A549 (cell line): ENCODE measurements at regions not wholly inside any gene's neighbourhood (a gene's known extent, or its start where the extent isn't known, plus 50 kb on each side); places are given as distances from the start of the nearest gene placed in this dataset.

ENCODE experiments used
- ATAC-seq, 2 experiments: fragments of 200-7000 bp in 1 of 2; fragments of >200 bp in 1 of 2; cut with Nextera tagmentation in 1 of 2; cut with Tn5 transposase in 1 of 2; 3 replicates each; pipeline versions ENCODE4 v1.8.0 to v1.9.1; 2018 to 2020; ENCODE audit warnings: mild to moderate bottlenecking in 1 of 2, moderate library complexity in 1 of 2
- CTCF ChIA-PET: fragments of 300-600 bp; sonication (Branson Sonifier 250); formaldehyde crosslinking; extraction: SDS; loops from one replicate; lab custom pipeline; 2021; ENCODE audit warnings: antibody characterized with exemption, inconsistent platforms; lab: Yijun Ruan, JAX
- POLR2A ChIA-PET: fragments of 350-600 bp; formaldehyde crosslinking; extraction: SDS; loops from one replicate; lab custom pipeline; 2021; ENCODE audit warnings: antibody characterized with exemption, inconsistent platforms; lab: Yijun Ruan, JAX
- DNase-seq, 2 experiments: peaks; one replicate each; pipeline versions ENCODE4 v3.0.0 to v3.0.0-alpha.2; 2011 to 2016; ENCODE audit warnings: low read depth in 1 of 2, low spot score in 1 of 2
- FAIRE-seq: peaks from 2 replicates; lab custom pipeline; 2011; peaks lifted over from hg19 to GRCh38; lab: Jason Lieb, UNC
- H3K27ac ChIP-seq, 2 experiments: fragments of >200 bp; sonication (Bioruptor Twin); formaldehyde crosslinking; 3 replicates each; pipeline ENCODE4 v1.5.1; 2016 to 2017
- H3K4me1 ChIP-seq: fragments of >200 bp; sonication (Bioruptor Twin); formaldehyde crosslinking; 3 replicates; pipeline ENCODE4 v1.6.1; 2016
- H3K4me2 ChIP-seq: fragments of >200 bp; sonication (Bioruptor Twin); formaldehyde crosslinking; 3 replicates; pipeline ENCODE4 v1.6.1; 2016
- H3K4me3 ChIP-seq: fragments of >200 bp; sonication (Bioruptor Twin); formaldehyde crosslinking; 3 replicates; pipeline ENCODE4 v1.5.1; 2016
- H3K9me3 ChIP-seq: fragments of >200 bp; sonication (Bioruptor Twin); formaldehyde crosslinking; 3 replicates; pipeline ENCODE4 v1.6.1; 2016
- BCL3 ChIP-seq: fragments of >200 bp; sonication (Bioruptor Twin); formaldehyde crosslinking; IDR thresholded peaks from 3 replicates; pipeline ENCODE4 v1.6.1; 2016
- CTCF ChIP-seq: fragments of >200 bp; sonication (Bioruptor Twin); formaldehyde crosslinking; IDR thresholded peaks from 3 replicates; pipeline ENCODE4 v1.5.1; 2016
- E2F6 ChIP-seq: IDR thresholded peaks from 2 replicates; pipeline ENCODE4 v1.6.1; 2012; ENCODE audit warnings: low read depth, borderline replicate concordance
- EHMT2 ChIP-seq: fragments of 200-600 bp; sonication (generic); IDR thresholded peaks from 2 replicates; pipeline ENCODE4 v1.6.1; 2016; ENCODE audit warnings: antibody characterized with exemption, low read depth, mild to moderate bottlenecking, moderate library complexity
- ELK1 ChIP-seq: fragments of 150-350 bp; IDR thresholded peaks from 2 replicates; pipeline ENCODE4 v1.6.1; 2014; ENCODE audit warnings: low read depth, mild to moderate bottlenecking, low read length
- EP300 ChIP-seq, 2 experiments: fragments of >200 bp; sonication (Bioruptor Twin); formaldehyde crosslinking; IDR thresholded peaks; 2 replicates in 1 of 2; 3 replicates in 1 of 2; pipeline ENCODE4 v1.6.1; 2016 to 2017
- FOSB ChIP-seq: fragments of 250-450 bp; sonication (Bioruptor Pico); IDR thresholded peaks from 2 replicates; pipeline ENCODE4 v1.5.0; 2020; ENCODE audit warnings: mild to moderate bottlenecking, moderate library complexity
- FOXS1 ChIP-seq: fragments of 250-450 bp; sonication (Bioruptor Pico); IDR thresholded peaks from 2 replicates; pipeline ENCODE4 v1.5.0; 2020; ENCODE audit warnings: mild to moderate bottlenecking, moderate library complexity
- JUN ChIP-seq, 2 experiments: fragments of >200 bp; sonication (Bioruptor Twin); formaldehyde crosslinking; IDR thresholded peaks; 2 replicates in 1 of 2; 3 replicates in 1 of 2; pipeline ENCODE4 v1.6.1; 2016 to 2017
- JUNB ChIP-seq: fragments of >200 bp; sonication (Bioruptor Twin); formaldehyde crosslinking; IDR thresholded peaks from 2 replicates; pipeline ENCODE4 v1.6.1; 2016
- KDM5A ChIP-seq: fragments of 200-600 bp; sonication (generic); IDR thresholded peaks from 2 replicates; pipeline ENCODE4 v1.6.1; 2016; ENCODE audit warnings: antibody characterized with exemption, mild to moderate bottlenecking
- MAFK ChIP-seq: fragments of 450-650 bp; IDR thresholded peaks from 2 replicates; pipeline ENCODE4 v1.6.1; 2014; ENCODE audit not compliant: partially characterized antibody
- MAX ChIP-seq: IDR thresholded peaks from 2 replicates; pipeline ENCODE4 v1.6.1; 2012
- MYC ChIP-seq: IDR thresholded peaks from 2 replicates; pipeline ENCODE4 v1.6.1; 2012; ENCODE audit warnings: mild to moderate bottlenecking, inconsistent platforms, low read length, improper control_type of control experiment, borderline replicate concordance
- NFE2L2 ChIP-seq: fragments of 150-350 bp; conservative IDR thresholded peaks from 2 replicates; pipeline ENCODE4 v1.6.1; 2014; ENCODE audit warnings: low read length
- PBX3 ChIP-seq: IDR thresholded peaks from 2 replicates; pipeline ENCODE4 v1.6.1; 2012
- PHF8 ChIP-seq: fragments of 200-600 bp; sonication (generic); IDR thresholded peaks from 2 replicates; pipeline ENCODE4 v1.6.1; 2016; ENCODE audit warnings: low read depth, mild to moderate bottlenecking, antibody characterized with exemption, moderate library complexity, borderline replicate concordance
- POLR2A ChIP-seq: IDR thresholded peaks from 2 replicates; pipeline ENCODE4 v1.6.1; 2012; ENCODE audit warnings: mild to moderate bottlenecking, low read length
- POLR2AphosphoS2 ChIP-seq: conservative IDR thresholded peaks from 2 replicates; pipeline ENCODE4 v1.6.1; 2012; ENCODE audit warnings: low read length, improper control_type of control experiment, inconsistent platforms
- REST ChIP-seq: fragments of 200-600 bp; sonication (generic); IDR thresholded peaks from 2 replicates; pipeline ENCODE4 v1.6.1; 2016; ENCODE audit warnings: antibody characterized with exemption, mild to moderate bottlenecking, moderate library complexity
- RNF2 ChIP-seq: fragments of 200-600 bp; sonication (generic); IDR thresholded peaks from 2 replicates; pipeline ENCODE4 v1.6.1; 2016; ENCODE audit warnings: low read depth, mild to moderate bottlenecking, antibody characterized with exemption, moderate library complexity, borderline replicate concordance
- ZC3H11A ChIP-seq: fragments of 450-650 bp; IDR thresholded peaks from 2 replicates; pipeline ENCODE4 v1.6.1; 2014; ENCODE audit warnings: antibody characterized with exemption, mild to moderate bottlenecking
- ZFP36 ChIP-seq: fragments of 450-650 bp; IDR thresholded peaks from 2 replicates; pipeline ENCODE4 v1.6.1; 2014; ENCODE audit warnings: borderline replicate concordance; ENCODE audit not compliant: partially characterized antibody
- ZNF302 ChIP-seq: fragments of 250-450 bp; sonication (Bioruptor Pico); IDR thresholded peaks from 2 replicates; pipeline ENCODE4 v1.9.0; 2021; ENCODE audit warnings: inconsistent platforms, mild to moderate bottlenecking, moderate library complexity
- WGBS: methylation state at CpG from one replicate; pipeline ENCODE4 v1.1.6; 2017; ENCODE audit errors: missing lambda C conversion rate; 5-methylcytosine and 5-hydroxymethylcytosine counted together

- FAIRE-seq (no peak), DNase-seq (no peak), ATAC-seq (no peak)
- no peaks in the 10 kb centered on the region for H3K9me3 ChIP-seq
- no peak overlapping the region for H3K27ac ChIP-seq
- 4% methylated on average over 2 of the region's 2 CpGs for WGBS
- H3K4me2 ChIP-seq = no peak overlapping the region
- TF ChIP-seq POLR2A = no peak
- TF ChIP-seq KDM5A = no peak
- no peak for TF ChIP-seq FOXS1 (CRISPR knock-in tag)
- no peak for TF ChIP-seq ZFP36
- TF ChIP-seq FOSB (CRISPR knock-in tag) = no peak
- no peak for TF ChIP-seq EP300 (IDR thresholded peaks at IDR 0.05)
- no peak for TF ChIP-seq BCL3
- no peak for TF ChIP-seq MAFK
- no peak for TF ChIP-seq MAX
- TF ChIP-seq E2F6 = no peak
- TF ChIP-seq PHF8 = no peak
- no peak for TF ChIP-seq ZNF302 (CRISPR knock-in tag)
- no peak for TF ChIP-seq ZC3H11A
- TF ChIP-seq EHMT2 = no peak
- no peak for TF ChIP-seq MYC
- TF ChIP-seq NFE2L2 = no peak
- no peak for TF ChIP-seq PBX3
- ChIA-PET POLR2A (no interaction called here), CTCF (interaction anchor here (0.8 to 2.2 kb wide), 2 partner anchors 13 to 43 kb away, joined by 3 to 5 read pairs; no protein-coding TSS in a partner anchor)
- no peaks in the 10 kb centered on the region for H3K4me1 ChIP-seq
- no peak overlapping the region for H3K4me3 ChIP-seq
These were observed 269.7 kb downstream of the CBLN1 start for GRCh38 chr16:49011901-49012300.

- TF ChIP-seq POLR2AphosphoS2 (no peak), JUNB (no peak), CTCF (no peak), ELK1 (no peak), POLR2A (no peak), NFE2L2 (no peak), JUN (IDR thresholded peaks at IDR 0.05) (no peak), REST (no peak), RNF2 (no peak), KDM5A (no peak)
- WGBS = 12% methylated on average over 7 of the region's 7 CpGs
- no peak for ATAC-seq
- CTCF ChIA-PET = interaction anchor here (0.8 to 2.2 kb wide), 2 partner anchors 12 to 42 kb away, joined by 3 to 5 read pairs; no protein-coding TSS in a partner anchor
- no peak for FAIRE-seq
- Histone ChIP-seq H3K4me2 (no peak overlapping the region), H3K27ac (no peak overlapping the region), H3K4me3 (no peak overlapping the region), H3K4me1 (no peaks in the 10 kb centered on the region), H3K9me3 (no peaks in the 10 kb centered on the region)
- no peak for DNase-seq
- POLR2A ChIA-PET = no interaction called here
These were observed 270.8 kb downstream of the CBLN1 start for GRCh38 chr16:49010879-49011278.
